IPS DF 19.7 (cell line): ENCODE measurements at regions not wholly inside any gene's neighbourhood (a gene's known extent, or its start where the extent isn't known, plus 50 kb on each side); places are given as distances from the start of the nearest gene placed in this dataset.

Experiments
- DNase-seq: peaks from one replicate; pipeline ENCODE4 v3.0.0-alpha.2; 2013; ENCODE audit warnings: low read depth, low spot score

DNA sequence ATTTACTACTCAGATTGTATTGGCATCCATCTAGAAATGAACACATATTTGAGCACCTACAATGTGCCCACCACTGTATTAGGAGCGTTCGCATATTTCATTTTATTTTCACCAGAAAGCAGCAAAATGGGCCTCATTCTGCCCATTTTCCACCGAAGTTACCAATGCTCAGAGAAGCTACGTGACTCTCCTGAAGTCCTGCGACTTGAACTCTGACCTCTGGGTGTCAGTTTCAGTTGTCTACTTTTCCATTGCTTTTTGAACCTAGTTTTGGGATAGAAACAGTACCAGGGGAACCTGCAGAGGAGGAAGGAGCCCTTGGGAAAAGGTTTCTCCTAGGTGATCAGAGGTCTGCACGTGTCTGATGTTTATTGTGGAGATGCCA is 139.1 kb upstream of the SDK2 start:
- DNase-seq, result no peak

DNA sequence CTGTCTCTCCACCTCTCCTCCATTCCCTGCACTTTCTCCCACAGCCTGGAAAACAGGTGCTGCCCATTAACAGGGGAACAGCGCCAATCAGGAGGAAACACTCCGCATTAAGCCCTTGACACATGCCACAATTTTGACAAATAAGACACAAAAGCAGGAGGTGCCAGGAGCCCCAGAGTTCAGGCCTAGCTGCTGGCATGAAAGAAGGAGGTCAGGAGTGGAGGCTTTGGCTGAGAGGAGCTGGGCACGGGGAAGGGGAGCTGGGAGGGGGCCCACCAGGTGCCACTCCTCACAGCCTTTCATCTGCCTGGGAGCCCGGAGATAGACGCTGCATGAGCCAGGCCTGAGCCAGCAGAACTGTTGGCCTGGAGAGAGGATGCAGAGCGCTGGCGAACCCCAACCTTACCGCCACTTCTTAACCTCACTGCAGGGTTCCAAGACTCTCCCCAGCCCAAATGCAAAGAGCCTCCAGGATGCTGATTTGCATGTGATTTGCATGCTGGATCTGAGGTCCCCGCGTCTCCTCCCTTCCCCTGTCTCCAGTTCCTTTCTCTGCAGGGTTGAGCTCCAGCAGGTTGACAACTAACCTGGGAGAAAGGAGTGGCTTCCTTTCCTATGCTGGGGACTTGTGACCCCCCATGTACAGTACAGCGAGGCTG is 139.8 kb upstream of the SDK2 start:
- no peak for DNase-seq

GRCh38 chr17:73785496-73785895 is 141.3 kb upstream of the SDK2 start:
- no peak for DNase-seq

DNA sequence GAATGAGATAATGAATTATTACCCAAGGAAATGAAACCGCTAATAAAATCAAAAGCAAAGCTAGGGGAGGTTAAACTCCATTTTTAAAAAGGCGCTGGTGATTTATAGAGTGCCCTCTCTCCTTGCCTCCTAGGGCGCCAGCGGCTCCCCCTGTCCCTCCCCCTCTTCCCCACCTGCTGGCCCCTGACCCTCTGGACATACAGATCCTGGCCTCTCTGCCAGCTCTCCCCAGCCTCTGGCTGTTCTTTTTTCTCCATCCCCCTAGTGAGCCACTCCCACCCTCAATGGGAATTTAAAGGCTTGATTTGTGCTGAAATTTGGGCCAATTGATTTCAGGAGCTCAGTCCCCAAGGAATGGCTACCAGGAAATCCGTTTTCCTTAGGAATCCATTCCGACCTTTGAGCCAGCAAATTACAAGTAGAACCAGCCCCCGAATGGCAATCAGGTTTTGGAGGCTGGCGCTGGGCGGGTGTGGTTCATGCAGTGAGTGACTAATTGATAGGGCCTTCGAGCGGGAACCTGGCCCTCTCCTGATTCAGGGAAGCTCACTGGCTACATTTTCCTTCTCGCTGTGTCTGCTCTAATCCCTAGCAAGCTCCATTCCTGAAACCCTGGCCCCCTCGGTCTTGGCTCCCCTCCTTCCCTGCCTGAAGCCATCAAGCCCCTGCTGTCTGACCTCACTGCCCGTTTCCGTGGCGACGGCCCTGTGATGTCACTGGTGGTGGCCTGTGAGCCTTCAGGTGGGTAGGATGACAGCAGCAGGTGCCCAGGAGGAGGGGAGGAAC is 141.9 kb upstream of the SDK2 start:
- no peak for DNase-seq

- DNase-seq, result no peak
Measured at GRCh38 chr17:73787076-73788059, 143.1 kb upstream of the SDK2 start.

- DNase-seq, result no peak
Measured at GRCh38 chr17:73788111-73788510, 143.9 kb upstream of the SDK2 start.

DNA sequence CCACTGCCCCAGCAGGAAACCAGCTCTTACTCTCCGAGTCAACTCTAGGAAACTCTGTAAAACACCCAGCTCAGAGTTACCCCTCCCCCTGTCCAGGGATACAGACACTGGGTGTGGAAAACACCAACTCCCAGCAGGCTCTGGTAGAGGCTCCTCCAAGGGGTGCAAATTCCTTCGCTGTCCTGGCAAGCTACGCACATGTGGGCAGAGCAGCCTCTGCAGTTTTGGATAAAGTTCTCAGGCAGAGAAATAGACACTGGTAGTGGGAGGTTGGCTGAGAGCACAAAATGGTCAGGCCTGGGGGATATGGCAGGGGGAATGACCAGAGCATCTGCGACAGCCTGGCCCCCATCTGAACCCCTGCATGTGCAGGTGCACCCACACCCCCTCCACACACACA is 146.9 kb upstream of the SDK2 start:
- DNase-seq, result no peak

DNA sequence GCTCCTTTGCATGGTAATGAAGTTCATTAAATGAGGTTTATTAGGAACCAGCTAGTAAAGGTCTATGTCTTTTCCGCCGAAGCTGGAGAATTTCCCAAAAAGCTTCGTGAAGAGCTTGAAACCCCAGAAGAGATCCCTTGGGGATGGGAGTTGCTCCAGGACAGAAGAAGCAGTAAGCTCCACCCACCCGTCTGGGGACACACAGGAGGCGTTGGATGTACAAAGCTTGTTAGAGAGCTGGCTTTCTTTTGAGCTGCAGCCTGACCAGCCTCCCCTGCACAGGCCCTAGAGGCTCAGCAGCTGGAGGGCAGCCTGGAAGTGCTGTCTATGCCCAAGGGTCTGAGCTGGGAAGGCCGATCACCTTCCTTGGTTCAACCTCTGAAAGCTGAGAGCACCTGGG is 147.4 kb upstream of the SDK2 start:
- no peak for DNase-seq

DNA sequence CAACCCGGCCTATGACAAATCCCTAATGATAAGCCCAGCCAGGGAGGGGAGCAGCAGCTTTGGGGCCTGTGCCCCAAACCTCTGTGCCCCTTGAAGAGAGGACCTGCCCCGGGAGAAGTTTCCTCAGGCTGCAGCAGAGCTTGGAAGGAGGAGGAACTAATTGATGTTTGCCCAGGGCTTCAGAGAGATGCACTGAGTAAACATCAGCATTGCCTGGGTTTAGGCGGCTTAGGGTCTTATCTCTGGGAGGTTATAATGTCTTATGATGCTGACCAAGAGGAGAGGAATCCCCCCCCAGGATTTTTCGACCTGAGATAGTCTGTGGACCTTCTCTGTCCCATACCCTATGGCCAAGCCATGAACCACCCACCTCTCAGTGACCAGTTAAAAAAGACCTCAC is 148.7 kb upstream of the SDK2 start:
- no peak for DNase-seq

DNA sequence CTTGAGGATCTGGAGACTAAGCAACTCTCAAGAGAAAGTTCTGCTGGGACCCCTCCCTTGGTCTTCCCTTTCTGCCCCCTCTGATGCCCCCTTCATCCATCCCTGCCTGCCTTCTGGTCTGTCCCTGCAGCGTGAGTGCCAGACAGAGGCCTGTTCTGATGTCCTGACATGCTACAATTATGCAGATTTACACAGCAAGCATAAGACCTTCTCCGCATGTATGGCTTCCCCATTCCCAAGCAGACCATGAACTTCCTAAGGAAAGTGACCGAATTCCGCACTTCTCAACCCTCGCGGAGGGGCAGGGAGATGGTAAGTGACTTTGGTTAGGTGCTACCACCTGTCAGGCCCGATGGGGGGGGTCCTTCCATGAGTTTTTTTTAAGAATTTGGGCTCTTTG is 150.1 kb upstream of the SDK2 start:
- no peak for DNase-seq

GRCh38 chr17:73795730-73796129 is 151.5 kb upstream of the SDK2 start:
- no peak for DNase-seq

DNA sequence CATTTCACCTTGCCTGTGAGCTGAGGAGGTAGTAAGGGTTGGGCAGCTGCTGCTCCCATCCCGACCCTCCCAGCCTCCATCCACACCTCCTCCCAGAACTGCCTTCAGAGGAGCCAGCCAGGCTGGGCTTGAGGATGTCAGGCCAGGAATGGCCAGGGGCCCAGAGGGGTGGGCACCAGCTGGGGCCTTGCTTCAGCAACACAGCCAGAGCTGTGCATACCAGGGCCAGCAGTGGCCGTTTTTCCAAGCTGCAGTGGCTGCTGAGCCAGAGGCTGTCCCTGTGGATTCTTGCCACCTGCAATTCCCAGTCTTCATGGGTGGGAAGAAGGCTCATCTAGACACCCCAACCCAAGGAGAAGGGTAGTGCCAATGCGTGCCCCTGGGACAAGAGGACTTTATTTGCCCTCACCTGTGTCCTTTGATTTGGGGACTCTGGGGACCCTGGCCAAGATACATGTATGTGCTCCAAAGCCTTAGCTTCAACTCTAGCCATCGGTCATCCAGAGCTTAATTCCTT is 153.4 kb upstream of the SDK2 start:
- DNase-seq, result no peak

DNA sequence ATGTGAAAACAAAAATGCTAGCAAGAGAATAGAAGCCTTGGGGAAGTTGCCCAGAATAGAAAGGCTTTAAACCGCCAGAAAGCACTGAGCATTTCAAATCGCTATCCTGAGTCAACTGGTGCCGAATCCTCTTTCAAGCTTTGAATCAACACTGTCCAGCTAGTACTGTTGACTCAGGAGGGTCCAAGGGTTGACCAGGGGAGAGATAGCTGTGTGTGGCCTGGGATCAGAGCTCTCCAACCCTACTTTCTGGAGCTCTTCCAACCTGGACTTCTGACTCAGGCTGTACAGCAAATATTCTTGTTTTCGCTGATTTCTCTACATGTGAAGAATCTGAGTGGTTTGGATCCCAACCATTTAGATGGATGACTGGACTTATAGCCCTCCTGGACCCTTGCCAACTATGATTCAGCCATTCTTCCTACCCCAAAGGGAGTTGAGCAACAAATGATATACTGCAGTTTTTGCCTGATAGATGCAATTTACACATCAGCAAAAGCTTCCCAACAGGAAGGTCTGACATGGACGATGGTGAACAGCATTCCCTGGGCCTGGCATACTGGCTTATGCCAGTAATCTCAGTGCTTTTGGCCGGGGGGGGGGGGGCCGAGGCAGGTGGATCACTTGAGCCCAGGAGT is 154.0 kb upstream of the SDK2 start:
- no peak for DNase-seq

GRCh38 chr17:73799096-73799495 is 154.9 kb upstream of the SDK2 start:
- DNase-seq, result no peak

DNA sequence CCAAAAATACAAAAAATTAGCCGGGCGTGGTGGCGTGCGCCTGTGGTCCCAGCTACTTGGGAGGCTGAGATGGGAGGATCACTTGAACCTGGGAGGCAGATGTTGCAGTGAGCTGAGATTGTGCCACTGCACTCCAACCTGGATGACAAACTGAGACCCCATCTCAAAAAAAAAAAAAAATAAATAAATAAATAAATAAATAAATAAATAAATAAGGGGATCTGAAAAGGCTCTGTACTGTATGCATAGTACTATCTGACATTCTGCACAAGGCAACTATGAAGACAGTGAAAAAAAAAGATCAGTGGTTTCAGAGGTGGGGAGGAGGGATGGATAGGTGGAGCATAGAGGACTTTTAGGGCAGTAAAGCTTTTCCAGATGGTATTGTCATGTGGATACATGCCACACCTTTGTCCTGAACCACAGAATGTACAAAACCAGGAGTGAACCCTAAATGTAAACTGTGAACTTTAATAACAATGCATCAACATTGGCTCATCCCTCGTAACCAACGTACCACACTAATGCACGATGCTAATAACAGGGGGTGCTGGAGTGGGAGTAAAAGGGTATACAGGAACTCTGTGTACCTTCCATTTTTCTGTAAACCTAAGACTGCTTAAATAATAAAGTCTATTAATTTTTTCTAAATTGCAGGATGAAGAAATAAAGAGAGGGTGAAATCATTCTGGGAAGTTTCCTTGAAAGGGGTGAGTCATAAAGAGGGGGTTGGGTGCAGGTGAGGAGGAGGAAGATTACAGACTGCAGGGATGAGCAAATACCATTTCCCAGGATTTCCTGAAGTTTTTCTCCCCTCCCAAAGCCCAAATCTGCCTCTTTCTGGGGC is 155.8 kb upstream of the SDK2 start:
- no peak for DNase-seq

GRCh38 chr17:73800893-73801292 is 156.6 kb upstream of the SDK2 start:
- DNase-seq, result no peak

- DNase-seq, result no peak
Measured at GRCh38 chr17:73801455-73802100, 157.3 kb upstream of the SDK2 start.

- DNase-seq, result no peak
Measured at GRCh38 chr17:73802314-73802713, 158.1 kb upstream of the SDK2 start.

- DNase-seq, result no peak
Measured at GRCh38 chr17:73802871-73803270, 158.6 kb upstream of the SDK2 start.

DNA sequence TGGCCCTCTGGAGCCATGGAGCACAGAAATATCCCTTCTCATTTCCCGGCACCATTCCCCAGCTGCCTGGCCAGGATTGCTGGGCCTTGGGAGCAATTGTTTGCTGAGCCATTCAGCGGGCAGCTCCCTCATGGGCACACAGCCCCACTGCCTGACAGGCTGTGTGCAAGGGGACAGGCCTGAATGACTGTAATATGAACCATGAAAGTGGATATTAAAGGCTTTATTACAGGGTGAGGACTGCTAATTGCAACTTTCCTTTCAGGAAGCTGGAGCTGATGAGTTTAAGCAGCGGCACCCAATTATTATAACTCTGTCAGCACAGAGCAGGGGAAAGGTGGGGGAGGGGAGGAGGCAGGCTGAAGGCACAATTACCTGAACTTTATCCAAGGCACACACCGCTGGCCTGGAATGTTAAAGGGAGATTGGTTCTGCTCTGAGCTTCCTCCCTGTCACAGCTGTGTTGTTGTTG is 159.8 kb upstream of the SDK2 start:
- no peak for DNase-seq
